ENCODE measurements at regions not wholly inside any gene's neighbourhood (a gene's known extent, or its start where the extent isn't known, plus 50 kb on each side); places are given as distances from the start of the nearest gene placed in this dataset.

- no peak for TF ChIP-seq POLR2AphosphoS5 (IDR thresholded peaks at IDR 0.05; ENCODE audit: borderline replicate concordance, low read depth, low read length)
- no peak for TF ChIP-seq EZH2 (IDR thresholded peaks at IDR 0.05)
Observed at GRCh38 chr17:71666047-71666446, 454.8 kb upstream of the SOX9 start.
